Calu3 (cell line): ENCODE measurements at regions not wholly inside any gene's neighbourhood (a gene's known extent, or its start where the extent isn't known, plus 50 kb on each side); places are given as distances from the start of the nearest gene placed in this dataset.

Experiments used
- BruUV-seq: library from RNA; stranded (reverse); fragments of 400-500 nt; replicated peaks from 2 replicates; lab custom pipeline; 2021; lab: Mats Ljungman, UMichigan
- CTCF ChIA-PET: fragments of 300-600 bp; sonication (Branson Sonifier 250); formaldehyde crosslinking; loops from one replicate; lab custom pipeline; 2022; ENCODE audit warnings: antibody characterized with exemption; lab: Charles Lee
- DNase-seq: peaks from one replicate; pipeline ENCODE4 v3.0.0; 2022
- H3K27ac Mint-ChIP-seq: one replicate; pipeline ENCODE4 v1.8.0; 2022; ENCODE audit warnings: mixed read lengths; ENCODE audit not compliant: unreplicated experiment
- H3K27me3 Mint-ChIP-seq: one replicate; pipeline ENCODE4 v1.8.0; 2022; ENCODE audit warnings: mixed read lengths; ENCODE audit not compliant: unreplicated experiment
- H3K36me3 Mint-ChIP-seq: one replicate; pipeline ENCODE4 v1.8.0; 2022; ENCODE audit warnings: mild to moderate bottlenecking, moderate library complexity, mixed read lengths; ENCODE audit not compliant: insufficient read depth, unreplicated experiment
- H3K4me1 Mint-ChIP-seq: one replicate; pipeline ENCODE4 v1.8.0; 2022; ENCODE audit warnings: mild to moderate bottlenecking, low read depth, mixed read lengths; ENCODE audit not compliant: unreplicated experiment
- H3K4me3 Mint-ChIP-seq: one replicate; pipeline ENCODE4 v1.8.0; 2022; ENCODE audit warnings: mild to moderate bottlenecking, low read depth, moderate library complexity, mixed read lengths; ENCODE audit not compliant: unreplicated experiment
- H3K9me3 Mint-ChIP-seq: one replicate; pipeline ENCODE4 v1.8.0; 2022; ENCODE audit warnings: low read depth, mixed read lengths; ENCODE audit not compliant: unreplicated experiment
- CTCF ChIP-seq: fragments of 200-600 bp; IDR thresholded peaks from one replicate; pipeline ENCODE4 v1.8.0; 2022; ENCODE audit warnings: antibody characterized with exemption; ENCODE audit not compliant: unreplicated experiment
- intact Hi-C: fragments of 100-400 bp; cut with micrococcal nuclease; formaldehyde crosslinking; loops from one replicate; pipeline ENCODE4 v1.10.0; 2022; ENCODE audit not compliant: unreplicated experiment

- H3K27ac Mint-ChIP-seq: no peak overlapping the region
- no peaks in the 10 kb centered on the region for H3K4me1 Mint-ChIP-seq
- no TSS peak for BruUV-seq
- CTCF ChIA-PET: no interaction called here
- H3K9me3 Mint-ChIP-seq: no peaks in the 10 kb centered on the region
- no peaks in the 10 kb centered on the region for H3K36me3 Mint-ChIP-seq
- DNase-seq: no peak
- intact Hi-C loops: no loop called here
- no peak overlapping the region for H3K4me3 Mint-ChIP-seq
- no peaks in the 10 kb centered on the region for H3K27me3 Mint-ChIP-seq
- TF ChIP-seq CTCF: no peak
Observed at GRCh38 chr4:22072240-22072639, 123.7 kb upstream of the KCNIP4 start.

GRCh38 chr4:22071749-22072148, 123.2 kb upstream of the KCNIP4 start:
- DNase-seq: no peak
- Mint-ChIP-seq H3K4me3 (no peak overlapping the region), H3K27ac (no peak overlapping the region), H3K9me3 (no peaks in the 10 kb centered on the region), H3K36me3 (no peaks in the 10 kb centered on the region), H3K4me1 (no peaks in the 10 kb centered on the region), H3K27me3 (no peaks in the 10 kb centered on the region)
- CTCF ChIA-PET: no interaction called here
- TF ChIP-seq CTCF: no peak
- intact Hi-C loops: no loop called here
- BruUV-seq: no TSS peak

- CTCF ChIA-PET: no interaction called here
- BruUV-seq: no TSS peak
- Mint-ChIP-seq H3K36me3 (no peaks in the 10 kb centered on the region), H3K27me3 (no peaks in the 10 kb centered on the region), H3K4me3 (no peak overlapping the region), H3K9me3 (no peaks in the 10 kb centered on the region), H3K4me1 (no peaks in the 10 kb centered on the region), H3K27ac (no peak overlapping the region)
- DNase-seq: no peak
- TF ChIP-seq CTCF: no peak
- intact Hi-C loops: no loop called here
Observed at GRCh38 chr4:22070256-22070655, 121.7 kb upstream of the KCNIP4 start.

- CTCF ChIA-PET: no interaction called here
- intact Hi-C loops: no loop called here
- Mint-ChIP-seq H3K36me3 (no peaks in the 10 kb centered on the region), H3K27me3 (no peaks in the 10 kb centered on the region), H3K4me1 (no peaks in the 10 kb centered on the region), H3K4me3 (no peak overlapping the region), H3K27ac (no peak overlapping the region), H3K9me3 (no peaks in the 10 kb centered on the region)
- BruUV-seq: no TSS peak
- no peak for DNase-seq
- TF ChIP-seq CTCF: no peak
Observed at GRCh38 chr4:22063613-22064012, 115.0 kb upstream of the KCNIP4 start.
